ENCODE measurements at regions not wholly inside any gene's neighbourhood (a gene's known extent, or its start where the extent isn't known, plus 50 kb on each side); places are given as distances from the start of the nearest gene placed in this dataset.
"Not testable (repeated sequence)": the region's sequence is repeated elsewhere in the genome, so short reads cannot be mapped to it uniquely, and the experiment has no call there.

DNA sequence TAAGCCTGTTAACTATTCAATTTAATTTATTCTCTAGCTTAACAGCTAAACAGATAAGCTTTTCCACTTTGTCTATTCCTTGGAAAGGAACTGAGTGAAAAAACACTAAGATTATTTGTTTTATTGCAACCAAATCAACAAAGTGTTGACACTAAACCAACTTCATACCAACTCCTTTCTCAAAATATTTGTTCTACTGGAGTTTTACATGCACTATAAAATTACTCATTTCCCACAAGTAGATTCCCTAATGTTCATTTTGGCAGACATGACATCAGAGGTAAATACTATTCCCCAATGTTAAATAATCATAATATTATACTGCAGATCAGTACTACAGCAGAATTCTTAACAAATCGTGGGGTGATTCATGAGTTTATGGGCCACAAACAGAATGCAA, 231.4 kb downstream of the TTC6 start:
- H3K4me3 ChIP-seq (ENCODE audit: low read depth, low read length), result no peak overlapping the region
- peak; percentile 93 for DNase-seq (ENCODE audit: low read depth)
- TF ChIP-seq, protein P1, sequence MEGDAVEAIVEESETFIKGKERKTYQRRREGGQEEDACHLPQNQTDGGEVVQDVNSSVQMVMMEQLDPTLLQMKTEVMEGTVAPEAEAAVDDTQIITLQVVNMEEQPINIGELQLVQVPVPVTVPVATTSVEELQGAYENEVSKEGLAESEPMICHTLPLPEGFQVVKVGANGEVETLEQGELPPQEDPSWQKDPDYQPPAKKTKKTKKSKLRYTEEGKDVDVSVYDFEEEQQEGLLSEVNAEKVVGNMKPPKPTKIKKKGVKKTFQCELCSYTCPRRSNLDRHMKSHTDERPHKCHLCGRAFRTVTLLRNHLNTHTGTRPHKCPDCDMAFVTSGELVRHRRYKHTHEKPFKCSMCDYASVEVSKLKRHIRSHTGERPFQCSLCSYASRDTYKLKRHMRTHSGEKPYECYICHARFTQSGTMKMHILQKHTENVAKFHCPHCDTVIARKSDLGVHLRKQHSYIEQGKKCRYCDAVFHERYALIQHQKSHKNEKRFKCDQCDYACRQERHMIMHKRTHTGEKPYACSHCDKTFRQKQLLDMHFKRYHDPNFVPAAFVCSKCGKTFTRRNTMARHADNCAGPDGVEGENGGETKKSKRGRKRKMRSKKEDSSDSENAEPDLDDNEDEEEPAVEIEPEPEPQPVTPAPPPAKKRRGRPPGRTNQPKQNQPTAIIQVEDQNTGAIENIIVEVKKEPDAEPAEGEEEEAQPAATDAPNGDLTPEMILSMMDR (IDR thresholded peaks at IDR 0.05; ENCODE audit: control insufficient read depth, extremely low read depth, insufficient read depth), result no peak

DNA sequence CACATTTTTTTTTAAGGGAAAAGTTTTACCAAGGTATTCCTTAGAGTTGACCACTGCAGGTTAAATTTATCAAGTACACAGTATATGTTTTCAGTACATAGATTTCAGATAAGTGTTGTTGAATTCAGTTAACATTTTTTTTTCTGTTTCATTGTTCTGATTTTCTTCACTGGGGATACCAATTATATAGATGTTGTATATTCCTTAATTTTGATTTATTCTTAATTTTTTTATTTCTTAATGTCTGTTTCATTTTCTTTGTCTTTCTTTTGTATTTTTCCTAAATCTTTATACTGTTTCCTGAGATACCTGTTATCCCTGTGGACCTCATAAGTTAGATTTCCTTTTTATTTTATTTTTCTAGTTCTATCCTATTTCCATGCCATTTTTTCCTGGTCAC, 234.8 kb downstream of the TTC6 start:
- no peak overlapping the region for H3K4me3 ChIP-seq (ENCODE audit: low read depth, low read length)
- DNase-seq (ENCODE audit: low read depth), result no peak
- TF ChIP-seq, protein P1 (IDR thresholded peaks at IDR 0.05; ENCODE audit: control insufficient read depth, extremely low read depth, insufficient read depth), result no peak

DNA sequence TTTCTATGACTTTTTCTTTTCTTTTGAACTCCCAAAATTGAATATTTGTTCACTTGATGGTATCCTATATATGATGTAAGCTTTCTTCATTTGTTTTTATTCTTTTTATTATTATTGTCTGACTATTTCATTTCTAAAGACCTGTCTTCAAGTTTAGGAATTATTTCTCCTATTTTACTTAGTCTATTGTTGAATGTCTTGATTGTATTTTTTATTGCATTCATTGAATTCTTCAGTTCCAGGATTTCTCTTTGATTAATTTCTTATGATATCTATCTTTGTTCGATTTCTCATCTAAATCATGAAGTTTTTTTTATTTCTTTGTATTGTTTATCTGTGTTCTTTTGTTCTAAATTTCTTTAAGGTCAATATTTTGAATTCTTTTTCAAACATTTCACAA, 238.8 kb downstream of the TTC6 start:
- no peak overlapping the region for H3K4me3 ChIP-seq (ENCODE audit: low read depth, low read length)
- no peak for DNase-seq (ENCODE audit: low read depth)
- TF ChIP-seq, protein P1 (IDR thresholded peaks at IDR 0.05; ENCODE audit: control insufficient read depth, extremely low read depth, insufficient read depth), result no peak

DNA sequence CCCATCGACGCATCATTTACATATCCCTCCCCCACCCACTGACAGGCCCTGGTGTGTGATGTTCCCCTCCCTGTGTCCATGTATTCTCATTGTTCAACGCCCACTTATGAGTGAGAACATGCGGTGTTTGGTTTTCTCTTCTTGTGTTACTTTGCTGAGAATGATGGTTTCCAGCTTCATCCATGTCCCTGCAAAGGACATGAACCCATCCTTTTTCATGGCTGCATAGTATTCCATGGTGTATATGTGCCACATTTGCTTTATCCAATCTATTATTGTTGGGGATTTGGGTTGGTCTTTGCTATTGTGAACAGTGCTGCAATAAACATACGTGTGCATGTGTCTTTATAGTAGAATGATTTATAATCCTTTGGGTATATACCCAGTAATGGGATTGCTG, 243.3 kb downstream of the TTC6 start:
- H3K4me3 ChIP-seq (ENCODE audit: low read depth, low read length); DNase-seq (ENCODE audit: low read depth): not testable (repeated sequence)

- not testable (repeated sequence) for DNase-seq (ENCODE audit: low read depth); H3K4me3 ChIP-seq (ENCODE audit: low read depth, low read length)
Observed at GRCh38 chr14:37841039-37841438, 245.6 kb downstream of the TTC6 start.

GRCh38 chr14:37842106-37842505, 246.7 kb downstream of the TTC6 start:
- no peak overlapping the region for H3K4me3 ChIP-seq (ENCODE audit: low read depth, low read length)
- DNase-seq (ENCODE audit: low read depth), result no peak
- TF ChIP-seq, protein P1 (IDR thresholded peaks at IDR 0.05; ENCODE audit: control insufficient read depth, extremely low read depth, insufficient read depth), result no peak

DNA sequence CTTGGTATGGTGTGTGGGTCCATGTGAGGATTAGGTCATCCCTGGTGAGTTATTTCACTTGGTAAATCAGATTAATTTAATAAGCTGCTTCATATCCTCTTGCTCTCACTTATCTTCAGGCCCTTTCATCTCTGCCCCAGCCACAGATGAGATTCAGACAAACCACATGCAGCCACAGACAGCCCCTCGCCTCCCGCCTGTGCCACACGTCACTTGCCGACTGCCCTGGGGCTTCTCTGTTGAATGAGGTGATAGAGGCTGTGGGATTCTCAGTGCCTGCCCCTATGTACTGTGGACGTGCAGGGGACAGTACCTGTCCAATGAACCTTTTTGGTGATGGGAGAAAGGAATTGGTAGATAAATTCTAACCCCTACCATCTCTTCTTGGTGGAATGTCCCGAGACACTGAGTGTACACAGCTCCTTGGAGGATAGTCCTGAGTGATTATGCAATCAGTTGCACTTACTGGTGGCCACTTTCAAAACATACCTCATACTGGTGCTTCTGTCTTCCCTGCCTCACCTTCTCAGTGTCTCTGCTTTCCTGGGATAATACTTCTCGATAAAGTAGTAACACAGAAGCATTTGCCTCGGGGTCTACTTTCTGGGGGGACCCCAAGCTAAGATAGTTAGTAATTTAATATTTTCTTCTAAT, 248.7 kb downstream of the TTC6 start:
- TF ChIP-seq, protein P1 (IDR thresholded peaks at IDR 0.05; ENCODE audit: control insufficient read depth, extremely low read depth, insufficient read depth), result no peak
- DNase-seq (ENCODE audit: low read depth), result no peak
- no peak overlapping the region for H3K4me3 ChIP-seq (ENCODE audit: low read depth, low read length)

GRCh38 chr14:37844614-37845013, 249.2 kb downstream of the TTC6 start:
- TF ChIP-seq, protein P1 (IDR thresholded peaks at IDR 0.05; ENCODE audit: control insufficient read depth, extremely low read depth, insufficient read depth), result no peak
- DNase-seq (ENCODE audit: low read depth), result no peak
- no peak overlapping the region for H3K4me3 ChIP-seq (ENCODE audit: low read depth, low read length)
